PC-9 (cell line): ENCODE measurements at regions not wholly inside any gene's neighbourhood (a gene's known extent, or its start where the extent isn't known, plus 50 kb on each side); places are given as distances from the start of the nearest gene placed in this dataset.

Experiments used
- EZH2 ChIP-seq: fragments of 200-600 bp; sonication (generic); IDR thresholded peaks from 2 replicates; pipeline ENCODE4 v1.8.0; 2017; ENCODE audit warnings: antibody characterized with exemption, low read depth
- TF ChIP-seq, protein P1 (sequence below): fragments of 200-600 bp; sonication (generic); conservative IDR thresholded peaks from 2 replicates; pipeline ENCODE4 v1.6.1; 2017; ENCODE audit warnings: mixed run types, antibody characterized with exemption, mild to moderate bottlenecking, moderate library complexity

- TF ChIP-seq, protein P1, sequence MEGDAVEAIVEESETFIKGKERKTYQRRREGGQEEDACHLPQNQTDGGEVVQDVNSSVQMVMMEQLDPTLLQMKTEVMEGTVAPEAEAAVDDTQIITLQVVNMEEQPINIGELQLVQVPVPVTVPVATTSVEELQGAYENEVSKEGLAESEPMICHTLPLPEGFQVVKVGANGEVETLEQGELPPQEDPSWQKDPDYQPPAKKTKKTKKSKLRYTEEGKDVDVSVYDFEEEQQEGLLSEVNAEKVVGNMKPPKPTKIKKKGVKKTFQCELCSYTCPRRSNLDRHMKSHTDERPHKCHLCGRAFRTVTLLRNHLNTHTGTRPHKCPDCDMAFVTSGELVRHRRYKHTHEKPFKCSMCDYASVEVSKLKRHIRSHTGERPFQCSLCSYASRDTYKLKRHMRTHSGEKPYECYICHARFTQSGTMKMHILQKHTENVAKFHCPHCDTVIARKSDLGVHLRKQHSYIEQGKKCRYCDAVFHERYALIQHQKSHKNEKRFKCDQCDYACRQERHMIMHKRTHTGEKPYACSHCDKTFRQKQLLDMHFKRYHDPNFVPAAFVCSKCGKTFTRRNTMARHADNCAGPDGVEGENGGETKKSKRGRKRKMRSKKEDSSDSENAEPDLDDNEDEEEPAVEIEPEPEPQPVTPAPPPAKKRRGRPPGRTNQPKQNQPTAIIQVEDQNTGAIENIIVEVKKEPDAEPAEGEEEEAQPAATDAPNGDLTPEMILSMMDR: no peak
- TF ChIP-seq EZH2: no peak
Observed at GRCh38 chr2:18790509-18791171, 201.3 kb upstream of the NT5C1B start.
